CD8-positive, alpha-beta memory T cell (primary cell): ENCODE measurements at regions not wholly inside any gene's neighbourhood (a gene's known extent, or its start where the extent isn't known, plus 50 kb on each side); places are given as distances from the start of the nearest gene placed in this dataset.

ENCODE experiments used
- CTCF ChIA-PET: fragments of 350-600 bp; sonication (Branson Sonifier 250); formaldehyde crosslinking; loops from one replicate; lab custom pipeline; 2021; ENCODE audit warnings: antibody characterized with exemption; lab: Charles Lee
- POLR2A ChIA-PET: fragments of 350-600 bp; sonication (Branson Sonifier 250); formaldehyde crosslinking; loops from one replicate; lab custom pipeline; 2021; ENCODE audit warnings: antibody characterized with exemption; lab: Charles Lee
- DNase-seq, 5 donors: peaks; one replicate each; pipeline versions ENCODE4 v3.0.0 to v3.0.0-alpha.2; 2020 to 2022; ENCODE audit warnings: mixed read lengths in 1 of 5
- H3K27ac ChIP-seq: one replicate; pipeline ENCODE4 v1.7.0; 2013; ENCODE audit warnings: low read depth, mild to moderate bottlenecking, low read length, moderate library complexity
- H3K27me3 ChIP-seq: 2 replicates; pipeline ENCODE4 v1.7.0; 2013; ENCODE audit warnings: low read length, mild to moderate bottlenecking; ENCODE audit not compliant: insufficient read depth, poor library complexity, severe bottlenecking
- H3K36me3 ChIP-seq: 2 replicates; pipeline ENCODE4 v1.7.0; 2013; ENCODE audit warnings: mild to moderate bottlenecking, low read length, moderate library complexity; ENCODE audit not compliant: insufficient read depth
- H3K4me1 ChIP-seq: 2 replicates; pipeline ENCODE4 v1.7.0; 2013; ENCODE audit warnings: mild to moderate bottlenecking, low read length, moderate library complexity; ENCODE audit not compliant: insufficient read depth
- H3K4me3 ChIP-seq: 2 replicates; pipeline ENCODE4 v1.7.0; 2013; ENCODE audit warnings: mild to moderate bottlenecking, low read length
- H3K9me3 ChIP-seq: 2 replicates; pipeline ENCODE4 v1.7.0; 2013; ENCODE audit warnings: mild to moderate bottlenecking, low read length
- H3K27ac Mint-ChIP-seq, 8 donors: one replicate each; pipeline ENCODE4 v1.8.0; 2020 to 2021; ENCODE audit warnings: mixed read lengths in 8 of 8, mild to moderate bottlenecking in 6 of 8, inconsistent platforms in 3 of 8, moderate library complexity in 3 of 8
- H3K27me3 Mint-ChIP-seq, 2 donors: one replicate each; pipeline ENCODE4 v1.8.0; 2020 to 2021; ENCODE audit warnings: mixed read lengths in 2 of 2, mild to moderate bottlenecking in 1 of 2, moderate library complexity in 1 of 2
- H3K36me3 Mint-ChIP-seq, 3 donors: one replicate each; pipeline ENCODE4 v1.8.0; 2020 to 2021; ENCODE audit warnings: mixed read lengths in 3 of 3, inconsistent platforms in 1 of 3, mild to moderate bottlenecking in 1 of 3
- H3K4me1 Mint-ChIP-seq, 3 donors: one replicate each; pipeline ENCODE4 v1.8.0; 2020 to 2021; ENCODE audit warnings: mixed read lengths in 3 of 3, inconsistent platforms in 1 of 3, mild to moderate bottlenecking in 1 of 3
- H3K4me3 Mint-ChIP-seq, 7 donors: one replicate each; pipeline ENCODE4 v1.8.0; 2020 to 2021; ENCODE audit warnings: mixed read lengths in 7 of 7, mild to moderate bottlenecking in 6 of 7, moderate library complexity in 4 of 7, inconsistent platforms in 2 of 7
- H3K9me3 Mint-ChIP-seq, 5 donors: one replicate each; pipeline ENCODE4 v1.8.0; 2020 to 2022; ENCODE audit warnings: mixed read lengths in 5 of 5, mild to moderate bottlenecking in 3 of 5, moderate library complexity in 2 of 5, inconsistent platforms in 1 of 5

DNA sequence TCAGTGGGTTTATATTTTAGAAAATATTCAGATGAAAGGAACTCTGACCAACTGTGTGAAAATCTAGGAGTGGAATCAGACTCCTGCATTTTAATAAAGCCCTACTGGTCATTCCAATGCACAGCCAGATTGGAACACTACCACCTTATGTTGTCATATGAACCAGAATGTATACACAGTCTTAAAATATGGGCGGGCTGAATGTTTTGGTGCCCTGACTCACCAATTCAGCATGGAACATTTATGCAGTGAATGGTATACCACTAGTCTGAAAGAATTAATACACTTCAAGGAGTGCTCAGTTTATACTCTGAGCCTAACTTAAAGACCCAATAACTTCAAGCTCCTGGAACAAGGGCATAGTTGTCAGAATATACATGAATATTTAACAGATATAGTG, 280.9 kb upstream of the TCF4 start:
- CTCF ChIA-PET, result interaction anchor here (1.0 kb wide), 1 partner anchor 9 kb away, joined by 3 read pairs; no protein-coding TSS in a partner anchor
- no peak for DNase-seq
- H3K36me3 ChIP-seq, result no peaks in the 10 kb centered on the region
- H3K4me3 ChIP-seq, result no peak overlapping the region
- no peak overlapping the region for H3K27ac ChIP-seq
- H3K27ac Mint-ChIP-seq, result no peak overlapping the region
- POLR2A ChIA-PET, result no interaction called here
- H3K27me3 Mint-ChIP-seq, result no peaks in the 10 kb centered on the region
- H3K4me3 Mint-ChIP-seq, result no peak overlapping the region
- peaks cover 0 to 10% (median 0%) of the 10 kb centered on the region in 5 donors for H3K9me3 Mint-ChIP-seq
- no peaks in the 10 kb centered on the region for H3K36me3 Mint-ChIP-seq
- no peaks in the 10 kb centered on the region for H3K27me3 ChIP-seq
- H3K9me3 ChIP-seq, result no peaks in the 10 kb centered on the region
- no peaks in the 10 kb centered on the region for H3K4me1 Mint-ChIP-seq
- H3K4me1 ChIP-seq, result no peaks in the 10 kb centered on the region

DNA sequence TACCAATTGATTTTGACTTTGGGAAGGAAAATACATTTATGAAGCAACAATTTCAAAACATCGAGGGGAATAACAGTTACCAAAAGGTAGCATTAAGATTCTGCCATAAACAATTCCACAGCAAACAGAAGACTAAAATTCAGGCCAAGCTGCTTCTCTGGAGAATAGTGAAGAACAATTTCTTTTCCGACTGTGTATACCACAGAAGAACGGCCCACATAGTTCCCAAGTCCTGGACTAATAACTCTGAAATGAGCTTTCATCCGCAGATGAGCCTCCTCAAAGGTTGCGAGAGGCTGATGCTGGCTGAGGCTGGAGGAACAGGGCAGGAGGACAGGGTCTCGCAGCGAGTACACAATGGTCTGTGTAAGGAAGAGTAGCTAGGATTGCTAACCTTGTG, 278.9 kb upstream of the TCF4 start:
- CTCF ChIA-PET, result no interaction called here
- Histone ChIP-seq H3K27ac (no peak overlapping the region), H3K27me3 (no peaks in the 10 kb centered on the region), H3K4me3 (no peak overlapping the region), H3K36me3 (no peaks in the 10 kb centered on the region), H3K4me1 (no peaks in the 10 kb centered on the region), H3K9me3 (no peaks in the 10 kb centered on the region)
- H3K4me1 Mint-ChIP-seq, result no peaks in the 10 kb centered on the region
- POLR2A ChIA-PET, result no interaction called here
- no peak overlapping the region for H3K4me3 Mint-ChIP-seq
- peaks cover 0 to 2% of the 10 kb centered on the region in 2 donors for H3K27me3 Mint-ChIP-seq
- H3K27ac Mint-ChIP-seq, result no peak overlapping the region
- no peaks in the 10 kb centered on the region for H3K36me3 Mint-ChIP-seq
- DNase-seq, result no peak
- H3K9me3 Mint-ChIP-seq, result peaks cover 0 to 12% (median 6%) of the 10 kb centered on the region in 5 donors

DNA sequence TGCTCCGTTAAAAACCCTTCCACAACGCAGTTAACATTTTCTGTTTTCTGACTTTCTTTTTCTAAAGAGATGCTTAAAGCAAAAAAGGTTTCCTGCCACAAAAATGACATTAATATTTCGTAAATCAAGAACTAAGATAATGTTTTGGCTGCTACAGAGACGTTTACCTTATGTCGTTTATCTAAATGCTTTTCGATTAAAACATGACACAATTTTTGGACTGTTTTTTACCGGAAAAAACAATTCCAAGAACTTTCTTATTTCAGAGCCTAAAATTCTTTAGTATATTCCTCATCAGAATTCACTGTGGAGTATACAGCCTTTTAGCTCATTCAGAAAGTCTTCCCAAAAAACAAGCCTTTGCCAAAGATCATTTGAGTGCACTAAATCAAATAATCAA, 278.0 kb upstream of the TCF4 start:
- Histone ChIP-seq H3K36me3 (no peaks in the 10 kb centered on the region), H3K4me1 (no peaks in the 10 kb centered on the region), H3K9me3 (no peaks in the 10 kb centered on the region), H3K4me3 (no peak overlapping the region), H3K27ac (no peak overlapping the region), H3K27me3 (no peaks in the 10 kb centered on the region)
- Mint-ChIP-seq H3K27ac (no peak overlapping the region), H3K4me1 (no peaks in the 10 kb centered on the region), H3K4me3 (no peak overlapping the region), H3K36me3 (no peaks in the 10 kb centered on the region), H3K27me3 (peaks cover 0 to 2% of the 10 kb centered on the region in 2 donors), H3K9me3 (peaks cover 0 to 12% (median 6%) of the 10 kb centered on the region in 5 donors)
- DNase-seq, result no peak
- ChIA-PET POLR2A (no interaction called here), CTCF (no interaction called here)

DNA sequence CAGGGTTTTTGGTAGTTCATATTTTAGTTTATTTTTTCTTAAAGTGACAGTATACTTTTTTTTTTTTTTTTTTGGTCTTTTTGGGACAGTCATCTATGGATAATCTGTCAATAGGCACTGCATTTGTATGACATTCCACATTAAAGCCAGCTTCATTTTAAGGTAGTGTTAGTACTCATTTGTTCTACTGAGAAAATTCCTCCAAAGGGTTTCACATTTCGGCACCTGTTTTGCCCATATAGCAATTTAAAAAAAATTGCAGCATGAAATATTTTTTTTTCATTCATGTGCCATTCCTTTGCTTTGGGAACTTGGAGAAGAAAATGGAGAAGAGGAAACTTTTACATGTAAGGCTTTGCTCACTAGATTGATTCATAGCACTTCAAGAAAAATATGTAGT, 276.3 kb upstream of the TCF4 start:
- POLR2A ChIA-PET, result no interaction called here
- Mint-ChIP-seq H3K9me3 (peaks cover 0 to 14% (median 2%) of the 10 kb centered on the region in 5 donors), H3K27ac (no peak overlapping the region)

DNA sequence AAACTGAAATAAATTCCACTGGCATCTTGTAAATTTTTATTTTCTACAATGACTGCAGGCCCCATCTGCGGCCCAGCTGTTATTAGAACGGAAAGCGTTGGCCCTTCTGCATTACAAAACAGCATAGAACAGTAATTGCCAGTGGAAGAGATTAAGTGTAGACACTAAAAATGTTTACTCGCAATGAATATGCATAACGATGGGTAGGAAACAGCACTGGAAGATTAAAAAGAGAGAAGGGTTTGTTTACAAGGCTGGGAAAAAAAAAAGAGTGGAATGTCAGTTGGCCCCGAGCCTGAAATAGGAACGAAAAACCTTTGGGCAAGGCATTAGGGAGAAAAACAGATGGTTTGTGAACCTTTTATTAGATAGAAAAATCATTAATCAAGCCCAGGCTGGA, 275.9 kb upstream of the TCF4 start:
- H3K9me3 ChIP-seq, result no peaks in the 10 kb centered on the region
- peaks cover 0 to 14% (median 2%) of the 10 kb centered on the region in 5 donors for H3K9me3 Mint-ChIP-seq
- H3K27me3 Mint-ChIP-seq, result peaks cover 0 to 2% of the 10 kb centered on the region in 2 donors
- no peak overlapping the region for H3K4me3 Mint-ChIP-seq
- H3K27ac Mint-ChIP-seq, result no peak overlapping the region
- H3K36me3 Mint-ChIP-seq, result no peaks in the 10 kb centered on the region
- H3K4me1 ChIP-seq, result no peaks in the 10 kb centered on the region
- ChIA-PET CTCF (no interaction called here), POLR2A (no interaction called here)
- H3K27me3 ChIP-seq, result no peaks in the 10 kb centered on the region
- H3K27ac ChIP-seq, result no peak overlapping the region
- DNase-seq, result no peak
- H3K4me3 ChIP-seq, result no peak overlapping the region
- H3K36me3 ChIP-seq, result no peaks in the 10 kb centered on the region
- H3K4me1 Mint-ChIP-seq, result no peaks in the 10 kb centered on the region

More for the DNA sequence above, 276.3 kb upstream of the TCF4 start:
- no peaks in the 10 kb centered on the region for H3K4me1 Mint-ChIP-seq
- H3K36me3 Mint-ChIP-seq, result no peaks in the 10 kb centered on the region
- Histone ChIP-seq H3K4me3 (no peak overlapping the region), H3K9me3 (no peaks in the 10 kb centered on the region), H3K27ac (no peak overlapping the region), H3K36me3 (no peaks in the 10 kb centered on the region), H3K27me3 (no peaks in the 10 kb centered on the region), H3K4me1 (no peaks in the 10 kb centered on the region)
- peaks cover 0 to 2% of the 10 kb centered on the region in 2 donors for H3K27me3 Mint-ChIP-seq
- H3K4me3 Mint-ChIP-seq, result no peak overlapping the region
- CTCF ChIA-PET, result no interaction called here
- DNase-seq, result no peak

DNA sequence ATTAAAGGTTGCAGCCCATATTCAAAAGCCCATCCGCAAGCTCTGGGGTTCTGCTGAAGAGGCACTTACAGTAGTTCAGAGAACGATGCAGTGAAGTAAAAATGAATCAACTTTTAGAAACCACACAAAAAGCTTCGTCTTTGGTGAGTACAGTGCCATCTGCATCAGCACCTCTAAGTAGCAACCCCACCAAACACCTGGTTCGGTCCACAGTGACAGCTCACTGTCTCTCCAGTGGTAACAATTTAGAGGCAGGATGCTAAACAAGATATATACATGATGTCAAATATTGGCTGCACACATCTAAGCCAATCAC, 275.4 kb upstream of the TCF4 start:
- Mint-ChIP-seq H3K36me3 (no peaks in the 10 kb centered on the region), H3K4me3 (no peak overlapping the region), H3K4me1 (no peaks in the 10 kb centered on the region), H3K27ac (no peak overlapping the region), H3K9me3 (peaks cover 0 to 14% (median 2%) of the 10 kb centered on the region in 5 donors), H3K27me3 (peaks cover 0 to 2% of the 10 kb centered on the region in 2 donors)
- Histone ChIP-seq H3K36me3 (no peaks in the 10 kb centered on the region), H3K27me3 (no peaks in the 10 kb centered on the region), H3K4me3 (no peak overlapping the region), H3K27ac (no peak overlapping the region), H3K9me3 (no peaks in the 10 kb centered on the region), H3K4me1 (no peaks in the 10 kb centered on the region)
- POLR2A ChIA-PET, result no interaction called here
- CTCF ChIA-PET, result no interaction called here
- DNase-seq, result no peak

DNA sequence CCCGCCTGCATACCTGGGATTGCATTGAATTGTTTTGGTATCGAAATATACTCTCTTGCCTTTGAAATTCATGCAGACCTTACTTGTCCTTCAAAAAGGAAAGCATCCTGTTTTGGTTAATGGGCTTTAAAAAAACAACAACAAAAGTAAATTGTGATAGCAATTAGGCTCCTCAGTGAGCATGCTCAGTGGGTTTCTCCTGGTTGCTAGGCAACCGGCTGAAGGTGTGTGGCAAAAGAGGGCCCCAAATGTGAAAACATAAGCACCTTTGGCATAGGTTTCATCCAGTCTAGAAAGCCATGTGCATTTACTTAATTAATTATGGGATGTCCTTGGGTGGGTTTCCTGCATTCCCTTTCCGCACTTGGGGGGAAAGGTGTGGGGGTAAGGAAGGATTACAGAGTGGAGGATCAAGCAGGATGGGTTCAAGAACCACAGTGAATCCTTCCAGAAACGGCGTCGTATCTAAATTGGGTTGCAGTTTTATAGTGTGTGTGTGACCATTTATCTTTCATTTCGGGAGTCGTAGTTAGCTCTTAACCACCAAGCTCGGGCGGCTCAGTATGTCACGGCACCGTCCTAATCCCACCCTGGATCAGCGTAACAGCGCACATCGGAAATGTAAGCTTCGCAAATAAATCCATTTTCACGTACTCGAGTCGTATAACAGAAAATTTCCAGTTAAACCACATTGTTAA, 274.9 kb upstream of the TCF4 start:
- ChIA-PET CTCF (no interaction called here), POLR2A (no interaction called here)
- Histone ChIP-seq H3K4me1 (no peaks in the 10 kb centered on the region), H3K9me3 (no peaks in the 10 kb centered on the region), H3K27me3 (no peaks in the 10 kb centered on the region), H3K36me3 (no peaks in the 10 kb centered on the region), H3K4me3 (no peak overlapping the region), H3K27ac (no peak overlapping the region)
- DNase-seq, result no peak
- Mint-ChIP-seq H3K4me3 (no peak overlapping the region), H3K27me3 (peaks cover 0 to 2% of the 10 kb centered on the region in 2 donors), H3K27ac (no peak overlapping the region), H3K9me3 (peaks cover 0 to 12% (median 4%) of the 10 kb centered on the region in 5 donors), H3K36me3 (no peaks in the 10 kb centered on the region), H3K4me1 (no peaks in the 10 kb centered on the region)

DNA sequence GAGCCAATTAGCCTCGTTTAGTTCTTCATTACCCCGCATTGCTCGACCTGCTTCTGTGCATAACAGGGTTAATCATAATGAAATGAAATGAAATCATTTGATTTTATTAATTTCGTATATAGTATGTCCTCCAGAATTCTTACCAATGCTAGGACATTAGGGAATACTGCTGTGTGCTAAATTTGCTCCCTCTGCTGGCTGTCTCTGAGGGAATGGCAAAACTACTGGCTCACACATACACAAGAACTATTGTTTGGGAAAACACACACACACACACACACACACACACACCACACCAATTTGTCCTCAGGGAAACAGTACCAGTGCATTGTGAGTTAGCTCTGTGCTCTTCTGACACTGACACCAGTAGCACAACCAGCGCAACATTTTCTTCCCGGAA, 273.3 kb upstream of the TCF4 start:
- Mint-ChIP-seq H3K27ac (no peak overlapping the region), H3K4me1 (no peaks in the 10 kb centered on the region), H3K9me3 (peaks cover 0 to 9% (median 4%) of the 10 kb centered on the region in 5 donors), H3K4me3 (no peak overlapping the region), H3K36me3 (no peaks in the 10 kb centered on the region), H3K27me3 (peaks cover 0 to 2% of the 10 kb centered on the region in 2 donors)
- Histone ChIP-seq H3K9me3 (no peaks in the 10 kb centered on the region), H3K4me1 (no peaks in the 10 kb centered on the region), H3K27ac (no peak overlapping the region), H3K36me3 (no peaks in the 10 kb centered on the region), H3K4me3 (no peak overlapping the region), H3K27me3 (no peaks in the 10 kb centered on the region)
- DNase-seq, result no peak
- POLR2A ChIA-PET, result no interaction called here
- CTCF ChIA-PET, result no interaction called here
